Psoas muscle (tissue), 7 donors: ENCODE measurements at regions not wholly inside any gene's neighbourhood (a gene's known extent, or its start where the extent isn't known, plus 50 kb on each side); places are given as distances from the start of the nearest gene placed in this dataset.

Experiments
- ATAC-seq, 4 donors: fragments of 200-7000 bp; cut with Tn5 transposase; one replicate each; pipeline ENCODE4 v1.9.1; 2020; ENCODE audit warnings: moderate library complexity in 3 of 4, mild to moderate bottlenecking in 2 of 4
- DNase-seq, 2 donors: peaks; one replicate each; pipeline ENCODE4 v3.0.0-alpha.2; 2020
- H3K27ac ChIP-seq: fragments of 200-600 bp; one replicate; pipeline ENCODE4 v1.8.0; 2022
- H3K27me3 ChIP-seq, 3 donors: fragments of 200-600 bp in 1 of 3; one replicate each; pipeline versions ENCODE4 v1.6.1 to v1.8.0; 2013 to 2022; ENCODE audit warnings: low read length in 2 of 3, mild to moderate bottlenecking in 2 of 3, moderate library complexity in 1 of 3; ENCODE audit not compliant: insufficient read depth in 3 of 3
- H3K36me3 ChIP-seq, 2 donors: fragments of 200-600 bp in 1 of 2; one replicate each; pipeline versions ENCODE4 v1.6.1 to v1.8.0; 2013 to 2022; ENCODE audit warnings: low read depth in 1 of 2, mild to moderate bottlenecking in 1 of 2, moderate library complexity in 1 of 2; ENCODE audit not compliant: insufficient read depth in 1 of 2
- H3K4me1 ChIP-seq: fragments of 200-600 bp; one replicate; pipeline ENCODE4 v1.8.0; 2022
- H3K4me3 ChIP-seq: fragments of 200-600 bp; one replicate; pipeline ENCODE4 v1.8.0; 2022; ENCODE audit warnings: mild to moderate bottlenecking
- H3K9me3 ChIP-seq: fragments of 200-600 bp; one replicate; pipeline ENCODE4 v1.8.0; 2022
- CTCF ChIP-seq: fragments of 200-600 bp; IDR thresholded peaks from one replicate; pipeline ENCODE4 v1.8.0; 2022; ENCODE audit warnings: antibody characterized with exemption
- WGBS, 3 donors: extraction: QIAGEN DNeasy Blood & Tissue Kit; methylation state at CpG; one replicate each; pipeline versions ENCODE4 v1.1.6 to v1.1.7; 2013; 5-methylcytosine and 5-hydroxymethylcytosine counted together
- intact Hi-C, 2 donors: fragments of 100-400 bp; cut with DNase I; formaldehyde crosslinking; loops; one replicate each; pipeline versions ENCODE4 v1.11.0 to v1.14.2; 2022
- donor health status: healthy with polysubstance abuse.
- donor health status: DM: no; HTN: no; CAD: no; lungs with moderate emphysema.
- donor health status: Bipolar disorder and iron deficiency.
- donor health status: healthy.
- donor health status: DM: yes; HTN: yes; CAD: no.
- donor health status: DM: no; HTN: no; CAD: no.
- donor health status: DM: yes; HTN: yes; CAD: no.

- Histone ChIP-seq H3K9me3 (no peaks in the 10 kb centered on the region), H3K27ac (no peak overlapping the region), H3K4me1 (no peaks in the 10 kb centered on the region), H3K27me3 (no peaks in the 10 kb centered on the region), H3K36me3 (no peaks in the 10 kb centered on the region), H3K4me3 (no peak overlapping the region)
- no peak for TF ChIP-seq CTCF
- WGBS, 3 donors = 80 to 95% (median 83%) methylated on average over 4 of the region's 4 CpGs
- intact Hi-C loops = no loop called here
- ATAC-seq (no peak), DNase-seq (no peak)
Measured at GRCh38 chr3:88657459-88657858, 450.0 kb upstream of the EPHA3 start.

- no peaks in the 10 kb centered on the region for H3K4me1 ChIP-seq
- H3K9me3 ChIP-seq = no peaks in the 10 kb centered on the region
- no peak overlapping the region for H3K4me3 ChIP-seq
- no peaks in the 10 kb centered on the region for H3K36me3 ChIP-seq
- 29 to 47% (median 34%) methylated on average over 3 of the region's 3 CpGs for WGBS, 3 donors
- no peak for DNase-seq
- no peak for ATAC-seq
- no peak overlapping the region for H3K27ac ChIP-seq
- intact Hi-C loops = no loop called here
- H3K27me3 ChIP-seq = no peaks in the 10 kb centered on the region
- TF ChIP-seq CTCF = no peak
Measured at GRCh38 chr3:88661433-88661824, 446.0 kb upstream of the EPHA3 start.

GRCh38 chr3:88668180-88668579 lies 439.2 kb upstream of the EPHA3 start:
- ATAC-seq (no peak), DNase-seq (no peak)
- Histone ChIP-seq H3K4me1 (no peaks in the 10 kb centered on the region), H3K9me3 (no peaks in the 10 kb centered on the region), H3K36me3 (no peaks in the 10 kb centered on the region), H3K27me3 (no peaks in the 10 kb centered on the region), H3K27ac (no peak overlapping the region), H3K4me3 (no peak overlapping the region)
- intact Hi-C loops = no loop called here
- no peak for TF ChIP-seq CTCF
- WGBS, 3 donors = 47 to 59% (median 56%) methylated on average over 2 of the region's 2 CpGs

GRCh38 chr3:88671573-88671972 lies 435.8 kb upstream of the EPHA3 start:
- no peak for TF ChIP-seq CTCF
- intact Hi-C loops = no loop called here
- ATAC-seq = no peak
- Histone ChIP-seq H3K27me3 (no peaks in the 10 kb centered on the region), H3K4me3 (no peak overlapping the region), H3K9me3 (no peaks in the 10 kb centered on the region), H3K27ac (no peak overlapping the region), H3K36me3 (no peaks in the 10 kb centered on the region), H3K4me1 (no peaks in the 10 kb centered on the region)
- 43 to 62% (median 49%) methylated on average over 3 of the region's 3 CpGs for whole genome bisulfite sequencing, 3 donors
- no peak for DNase-seq

- 77 to 93% (median 90%) methylated on average over 1 of the region's 1 CpG for WGBS, 3 donors
Measured at GRCh38 chr3:88677298-88677697, 430.1 kb upstream of the EPHA3 start.

More at GRCh38 chr3:88677298-88677697, 430.1 kb upstream of the EPHA3 start:
- intact Hi-C loops = no loop called here
- no peaks in the 10 kb centered on the region for H3K9me3 ChIP-seq
- DNase-seq (no peak), ATAC-seq (no peak)
- no peaks in the 10 kb centered on the region for H3K36me3 ChIP-seq
- no peak overlapping the region for H3K4me3 ChIP-seq
- no peak for TF ChIP-seq CTCF
- no peaks in the 10 kb centered on the region for H3K4me1 ChIP-seq
- H3K27me3 ChIP-seq = no peaks in the 10 kb centered on the region
- H3K27ac ChIP-seq = no peak overlapping the region
